A549 (cell line): ENCODE measurements at regions not wholly inside any gene's neighbourhood (a gene's known extent, or its start where the extent isn't known, plus 50 kb on each side); places are given as distances from the start of the nearest gene placed in this dataset.

Experiments
- ATAC-seq, 2 experiments: fragments of 200-7000 bp in 1 of 2; fragments of >200 bp in 1 of 2; cut with Nextera tagmentation in 1 of 2; cut with Tn5 transposase in 1 of 2; 3 replicates each; pipeline versions ENCODE4 v1.8.0 to v1.9.1; 2018 to 2020; ENCODE audit warnings: mild to moderate bottlenecking in 1 of 2, moderate library complexity in 1 of 2
- CTCF ChIA-PET: fragments of 300-600 bp; sonication (Branson Sonifier 250); formaldehyde crosslinking; extraction: SDS; loops from one replicate; lab custom pipeline; 2021; ENCODE audit warnings: antibody characterized with exemption, inconsistent platforms; lab: Yijun Ruan, JAX
- POLR2A ChIA-PET: fragments of 350-600 bp; formaldehyde crosslinking; extraction: SDS; loops from one replicate; lab custom pipeline; 2021; ENCODE audit warnings: antibody characterized with exemption, inconsistent platforms; lab: Yijun Ruan, JAX
- DNase-seq, 2 experiments: peaks; one replicate each; pipeline versions ENCODE4 v3.0.0 to v3.0.0-alpha.2; 2011 to 2016; ENCODE audit warnings: low read depth in 1 of 2, low spot score in 1 of 2
- FAIRE-seq: peaks from 2 replicates; lab custom pipeline; 2011; peaks lifted over from hg19 to GRCh38; lab: Jason Lieb, UNC
- H3K27ac ChIP-seq, 2 experiments: fragments of >200 bp; sonication (Bioruptor Twin); formaldehyde crosslinking; 3 replicates each; pipeline ENCODE4 v1.5.1; 2016 to 2017
- H3K4me1 ChIP-seq: fragments of >200 bp; sonication (Bioruptor Twin); formaldehyde crosslinking; 3 replicates; pipeline ENCODE4 v1.6.1; 2016
- H3K4me2 ChIP-seq: fragments of >200 bp; sonication (Bioruptor Twin); formaldehyde crosslinking; 3 replicates; pipeline ENCODE4 v1.6.1; 2016
- H3K4me3 ChIP-seq: fragments of >200 bp; sonication (Bioruptor Twin); formaldehyde crosslinking; 3 replicates; pipeline ENCODE4 v1.5.1; 2016
- H3K9me3 ChIP-seq: fragments of >200 bp; sonication (Bioruptor Twin); formaldehyde crosslinking; 3 replicates; pipeline ENCODE4 v1.6.1; 2016
- CBX2 ChIP-seq: fragments of 200-600 bp; sonication (generic); IDR thresholded peaks from 2 replicates; pipeline ENCODE4 v1.6.1; 2016; ENCODE audit warnings: low read depth, mild to moderate bottlenecking, borderline replicate concordance
- CBX8 ChIP-seq: fragments of 200-600 bp; sonication (generic); IDR thresholded peaks from 2 replicates; pipeline ENCODE4 v1.6.1; 2016
- CEBPB ChIP-seq, 2 experiments: fragments of >200 bp in 1 of 2; sonication (Bioruptor Twin) in 1 of 2; formaldehyde crosslinking in 1 of 2; IDR thresholded peaks; 2 replicates each; pipeline ENCODE4 v1.6.1; 2012 to 2016
- CHD2 ChIP-seq: fragments of 150-350 bp; IDR thresholded peaks from 2 replicates; pipeline ENCODE4 v1.6.1; 2014; ENCODE audit warnings: low read length; ENCODE audit not compliant: partially characterized antibody
- CHD4 ChIP-seq: fragments of 200-600 bp; sonication (generic); IDR thresholded peaks from 2 replicates; pipeline ENCODE4 v1.6.1; 2016; ENCODE audit warnings: antibody characterized with exemption, mild to moderate bottlenecking, borderline replicate concordance
- EHF ChIP-seq: fragments of 250-450 bp; sonication (Bioruptor Pico); IDR thresholded peaks from 2 replicates; pipeline ENCODE4 v1.5.0; 2020; ENCODE audit warnings: mild to moderate bottlenecking
- EHMT2 ChIP-seq: fragments of 200-600 bp; sonication (generic); IDR thresholded peaks from 2 replicates; pipeline ENCODE4 v1.6.1; 2016; ENCODE audit warnings: antibody characterized with exemption, low read depth, mild to moderate bottlenecking, moderate library complexity
- EP300 ChIP-seq, 2 experiments: fragments of >200 bp; sonication (Bioruptor Twin); formaldehyde crosslinking; IDR thresholded peaks; 2 replicates in 1 of 2; 3 replicates in 1 of 2; pipeline ENCODE4 v1.6.1; 2016 to 2017
- HEYL ChIP-seq: fragments of 250-450 bp; sonication (Bioruptor Pico); IDR thresholded peaks from 2 replicates; pipeline ENCODE4 v1.8.0; 2021; ENCODE audit warnings: mild to moderate bottlenecking, moderate library complexity
- HOXB13 ChIP-seq: fragments of 250-450 bp; sonication (Bioruptor Pico); IDR thresholded peaks from 2 replicates; pipeline ENCODE4 v1.5.0; 2020; ENCODE audit warnings: low read depth, mild to moderate bottlenecking, moderate library complexity
- KDM1A ChIP-seq: fragments of 200-600 bp; sonication (generic); IDR thresholded peaks from 2 replicates; pipeline ENCODE4 v1.6.1; 2016; ENCODE audit warnings: low read depth, mild to moderate bottlenecking
- KDM5A ChIP-seq: fragments of 200-600 bp; sonication (generic); IDR thresholded peaks from 2 replicates; pipeline ENCODE4 v1.6.1; 2016; ENCODE audit warnings: antibody characterized with exemption, mild to moderate bottlenecking
- MYC ChIP-seq: IDR thresholded peaks from 2 replicates; pipeline ENCODE4 v1.6.1; 2012; ENCODE audit warnings: mild to moderate bottlenecking, inconsistent platforms, low read length, improper control_type of control experiment, borderline replicate concordance
- NPAS2 ChIP-seq: fragments of 250-450 bp; sonication (Bioruptor Pico); IDR thresholded peaks from 2 replicates; pipeline ENCODE4 v1.8.0; 2022; ENCODE audit warnings: mild to moderate bottlenecking, moderate library complexity, borderline replicate concordance
- POLR2AphosphoS2 ChIP-seq: conservative IDR thresholded peaks from 2 replicates; pipeline ENCODE4 v1.6.1; 2012; ENCODE audit warnings: low read length, improper control_type of control experiment, inconsistent platforms
- RAD21 ChIP-seq, 2 experiments: fragments of >200 bp in 1 of 2; sonication (Bioruptor Twin) in 1 of 2; formaldehyde crosslinking in 1 of 2; IDR thresholded peaks in 1 of 2; conservative IDR thresholded peaks in 1 of 2; 2 replicates in 1 of 2; 3 replicates in 1 of 2; pipeline ENCODE4 v1.6.1; 2012 to 2018; ENCODE audit warnings: inconsistent platforms in 1 of 2
- RCOR1 ChIP-seq: fragments of 150-350 bp; IDR thresholded peaks from 2 replicates; pipeline ENCODE4 v1.6.1; 2014; ENCODE audit warnings: antibody characterized with exemption, low read length, low read depth
- TFCP2L1 ChIP-seq: fragments of 250-450 bp; sonication (Bioruptor Pico); IDR thresholded peaks from 2 replicates; pipeline ENCODE4 v1.5.0; 2021; ENCODE audit warnings: mild to moderate bottlenecking
- TP53 ChIP-seq: fragments of 250-450 bp; sonication (Bioruptor Pico); IDR thresholded peaks from 2 replicates; pipeline ENCODE4 v1.5.0; 2021; ENCODE audit warnings: mild to moderate bottlenecking, moderate library complexity
- ZC3H11A ChIP-seq: fragments of 450-650 bp; IDR thresholded peaks from 2 replicates; pipeline ENCODE4 v1.6.1; 2014; ENCODE audit warnings: antibody characterized with exemption, mild to moderate bottlenecking
- ZFP36 ChIP-seq: fragments of 450-650 bp; IDR thresholded peaks from 2 replicates; pipeline ENCODE4 v1.6.1; 2014; ENCODE audit warnings: borderline replicate concordance; ENCODE audit not compliant: partially characterized antibody
- ZSCAN20 ChIP-seq: fragments of 250-450 bp; sonication (Bioruptor Pico); IDR thresholded peaks from 2 replicates; pipeline ENCODE4 v1.8.0; 2022; ENCODE audit warnings: mild to moderate bottlenecking, moderate library complexity
- WGBS: methylation state at CpG from one replicate; pipeline ENCODE4 v1.1.6; 2017; ENCODE audit errors: missing lambda C conversion rate; 5-methylcytosine and 5-hydroxymethylcytosine counted together
- TF ChIP-seq, protein P1 (sequence below): fragments of 450-650 bp; IDR thresholded peaks from 2 replicates; pipeline ENCODE4 v1.6.1; 2014; ENCODE audit warnings: antibody characterized with exemption
- TF ChIP-seq, protein P2 (sequence below): fragments of >200 bp; sonication (Bioruptor Twin); formaldehyde crosslinking; IDR thresholded peaks from 3 replicates; pipeline ENCODE4 v1.6.1; 2016
- TF ChIP-seq, protein P3 (sequence below): fragments of 150-350 bp; IDR thresholded peaks from 2 replicates; pipeline ENCODE4 v1.6.1; 2014; ENCODE audit warnings: low read depth, mild to moderate bottlenecking, low read length
- TF ChIP-seq, protein P4 (sequence below): fragments of 250-450 bp; sonication (Bioruptor Pico); IDR thresholded peaks from 2 replicates; pipeline ENCODE4 v1.5.0; 2020; ENCODE audit warnings: low read depth, mild to moderate bottlenecking, moderate library complexity
- TF ChIP-seq, protein P5 (sequence below): fragments of >200 bp; sonication (Bioruptor Twin); formaldehyde crosslinking; IDR thresholded peaks from 2 replicates; pipeline ENCODE4 v1.6.1; 2016
- TF ChIP-seq, protein P6 (sequence below): fragments of 250-450 bp; sonication (Bioruptor Pico); IDR thresholded peaks from 2 replicates; pipeline ENCODE4 v1.5.0; 2021; ENCODE audit warnings: mild to moderate bottlenecking, moderate library complexity, borderline replicate concordance

DNA sequence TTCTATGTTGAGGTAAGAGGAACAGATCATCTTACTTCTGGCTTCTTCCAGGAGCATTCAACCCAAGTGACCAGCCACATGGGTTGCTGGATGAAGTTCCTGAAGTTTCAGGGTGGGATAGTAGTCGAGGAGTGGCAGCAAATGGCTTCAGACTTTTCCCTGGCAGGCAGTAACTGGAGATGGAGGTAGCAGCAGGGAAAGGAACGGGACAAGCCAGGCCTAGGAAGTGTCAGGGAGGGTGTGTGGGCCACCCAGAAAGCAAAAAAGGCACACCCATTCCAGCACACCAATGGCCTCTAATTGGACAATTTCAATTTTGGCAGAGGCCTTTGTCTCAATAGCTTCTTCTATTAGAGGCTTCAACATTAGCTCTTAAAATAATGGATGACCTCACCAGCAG, 498.6 kb upstream of the ATP11B start:
- CTCF ChIA-PET = no interaction called here
- no peak overlapping the region for H3K4me2 ChIP-seq
- H3K9me3 ChIP-seq = no peaks in the 10 kb centered on the region
- no peak for FAIRE-seq
- WGBS = 19% methylated on average over 2 of the region's 2 CpGs
- no peaks in the 10 kb centered on the region for H3K4me1 ChIP-seq
- ATAC-seq = no peak
- H3K4me3 ChIP-seq = no peak overlapping the region
- TF ChIP-seq EHF (CRISPR knock-in tag) (no peak), NPAS2 (CRISPR knock-in tag) (no peak), ZC3H11A (no peak), RCOR1 (no peak), ZFP36 (no peak)
- H3K27ac ChIP-seq = no peak overlapping the region
- POLR2A ChIA-PET = no interaction called here
- DNase-seq = no peak

DNA sequence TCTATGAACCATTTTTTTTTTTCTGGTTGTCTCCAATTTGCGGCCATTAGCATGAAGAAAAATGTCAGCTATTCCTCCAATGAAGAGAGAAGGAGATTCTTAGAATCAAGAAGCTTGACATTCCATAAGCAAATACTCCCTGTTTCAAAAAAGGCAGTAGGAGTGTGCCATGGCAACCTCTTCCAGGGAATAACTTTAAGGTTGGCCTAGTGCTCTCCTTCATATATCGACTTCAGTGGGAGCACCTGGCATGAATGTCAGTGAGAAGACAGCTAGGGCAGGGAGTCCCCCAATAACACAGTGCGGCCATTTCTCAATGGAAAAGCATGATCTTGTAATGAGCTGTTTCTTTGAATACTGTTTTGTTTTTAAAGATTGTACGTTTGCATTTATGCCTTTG, 493.0 kb upstream of the ATP11B start:
- H3K4me2 ChIP-seq = no peak overlapping the region
- no peak overlapping the region for H3K27ac ChIP-seq
- DNase-seq (no peak), ATAC-seq (no peak), FAIRE-seq (no peak)
- H3K4me1 ChIP-seq = no peaks in the 10 kb centered on the region
- WGBS = 53% methylated on average over 4 of the region's 4 CpGs
- no peak overlapping the region for H3K4me3 ChIP-seq
- CTCF ChIA-PET = no interaction called here
- H3K9me3 ChIP-seq = no peaks in the 10 kb centered on the region
- POLR2A ChIA-PET = no interaction called here
- no peak for TF ChIP-seq MYC
- TF ChIP-seq CHD2 = no peak
- TF ChIP-seq, protein P1, sequence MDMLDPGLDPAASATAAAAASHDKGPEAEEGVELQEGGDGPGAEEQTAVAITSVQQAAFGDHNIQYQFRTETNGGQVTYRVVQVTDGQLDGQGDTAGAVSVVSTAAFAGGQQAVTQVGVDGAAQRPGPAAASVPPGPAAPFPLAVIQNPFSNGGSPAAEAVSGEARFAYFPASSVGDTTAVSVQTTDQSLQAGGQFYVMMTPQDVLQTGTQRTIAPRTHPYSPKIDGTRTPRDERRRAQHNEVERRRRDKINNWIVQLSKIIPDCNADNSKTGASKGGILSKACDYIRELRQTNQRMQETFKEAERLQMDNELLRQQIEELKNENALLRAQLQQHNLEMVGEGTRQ = no peak
- no peak for TF ChIP-seq EP300 (IDR thresholded peaks at IDR 0.05)
- TF ChIP-seq EHMT2 = no peak
- TF ChIP-seq POLR2AphosphoS2 = no peak
- TF ChIP-seq KDM5A = no peak
- TF ChIP-seq, protein P2, sequence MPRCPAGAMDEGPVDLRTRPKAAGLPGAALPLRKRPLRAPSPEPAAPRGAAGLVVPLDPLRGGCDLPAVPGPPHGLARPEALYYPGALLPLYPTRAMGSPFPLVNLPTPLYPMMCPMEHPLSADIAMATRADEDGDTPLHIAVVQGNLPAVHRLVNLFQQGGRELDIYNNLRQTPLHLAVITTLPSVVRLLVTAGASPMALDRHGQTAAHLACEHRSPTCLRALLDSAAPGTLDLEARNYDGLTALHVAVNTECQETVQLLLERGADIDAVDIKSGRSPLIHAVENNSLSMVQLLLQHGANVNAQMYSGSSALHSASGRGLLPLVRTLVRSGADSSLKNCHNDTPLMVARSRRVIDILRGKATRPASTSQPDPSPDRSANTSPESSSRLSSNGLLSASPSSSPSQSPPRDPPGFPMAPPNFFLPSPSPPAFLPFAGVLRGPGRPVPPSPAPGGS = no peak
- no peak for TF ChIP-seq CBX2
- TF ChIP-seq, all 56 proteins: peak for 0

DNA sequence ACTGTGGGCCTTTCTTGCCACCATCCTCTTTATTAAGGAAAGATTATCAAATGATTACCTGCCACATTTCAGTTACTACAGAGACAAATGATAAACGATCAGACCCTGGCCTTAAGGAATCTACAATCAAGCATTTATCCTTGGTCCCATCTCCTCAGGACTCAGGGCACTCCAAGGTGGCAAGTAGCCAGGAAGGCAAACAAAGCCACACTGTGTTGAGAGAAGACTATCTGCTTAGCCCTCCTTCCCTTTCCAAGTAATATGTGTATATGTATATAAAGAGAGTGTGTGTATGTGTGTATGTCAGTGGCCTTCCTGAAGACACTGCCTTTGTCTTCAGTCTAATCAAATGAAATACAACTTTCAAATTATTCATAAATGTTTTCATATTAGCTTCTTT, 490.1 kb upstream of the ATP11B start:
- ChIA-PET CTCF (interaction anchor here (0.8 kb wide), 1 partner anchor 45 kb away, joined by 4 read pairs; no protein-coding TSS in a partner anchor), POLR2A (no interaction called here)
- no peak for ATAC-seq
- no peak overlapping the region for H3K27ac ChIP-seq
- H3K9me3 ChIP-seq = no peaks in the 10 kb centered on the region
- no peak for FAIRE-seq
- 0% methylated on average over 1 of the region's 1 CpG for WGBS
- no peak for DNase-seq
- H3K4me3 ChIP-seq = no peak overlapping the region
- H3K4me1 ChIP-seq = no peaks in the 10 kb centered on the region
- no peak overlapping the region for H3K4me2 ChIP-seq
- TF ChIP-seq HEYL (CRISPR knock-in tag) (no peak), EHF (CRISPR knock-in tag) (no peak), ZFP36 (no peak), HOXB13 (CRISPR knock-in tag) (no peak), TP53 (no peak), KDM1A (no peak), RAD21 (conservative IDR thresholded peaks at IDR 0.05 in 1 of 2, IDR thresholded peaks at IDR 0.05 in 1 of 2) (no peak), CEBPB (IDR thresholded peaks at IDR 0.05) (no peak), CBX8 (no peak), ZSCAN20 (CRISPR knock-in tag) (no peak), CHD4 (no peak), TFCP2L1 (no peak)
- TF ChIP-seq, protein P3, sequence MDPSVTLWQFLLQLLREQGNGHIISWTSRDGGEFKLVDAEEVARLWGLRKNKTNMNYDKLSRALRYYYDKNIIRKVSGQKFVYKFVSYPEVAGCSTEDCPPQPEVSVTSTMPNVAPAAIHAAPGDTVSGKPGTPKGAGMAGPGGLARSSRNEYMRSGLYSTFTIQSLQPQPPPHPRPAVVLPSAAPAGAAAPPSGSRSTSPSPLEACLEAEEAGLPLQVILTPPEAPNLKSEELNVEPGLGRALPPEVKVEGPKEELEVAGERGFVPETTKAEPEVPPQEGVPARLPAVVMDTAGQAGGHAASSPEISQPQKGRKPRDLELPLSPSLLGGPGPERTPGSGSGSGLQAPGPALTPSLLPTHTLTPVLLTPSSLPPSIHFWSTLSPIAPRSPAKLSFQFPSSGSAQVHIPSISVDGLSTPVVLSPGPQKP = no peak
- TF ChIP-seq, protein P4, sequence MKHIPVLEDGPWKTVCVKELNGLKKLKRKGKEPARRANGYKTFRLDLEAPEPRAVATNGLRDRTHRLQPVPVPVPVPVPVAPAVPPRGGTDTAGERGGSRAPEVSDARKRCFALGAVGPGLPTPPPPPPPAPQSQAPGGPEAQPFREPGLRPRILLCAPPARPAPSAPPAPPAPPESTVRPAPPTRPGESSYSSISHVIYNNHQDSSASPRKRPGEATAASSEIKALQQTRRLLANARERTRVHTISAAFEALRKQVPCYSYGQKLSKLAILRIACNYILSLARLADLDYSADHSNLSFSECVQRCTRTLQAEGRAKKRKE = no peak
- TF ChIP-seq, protein P5, sequence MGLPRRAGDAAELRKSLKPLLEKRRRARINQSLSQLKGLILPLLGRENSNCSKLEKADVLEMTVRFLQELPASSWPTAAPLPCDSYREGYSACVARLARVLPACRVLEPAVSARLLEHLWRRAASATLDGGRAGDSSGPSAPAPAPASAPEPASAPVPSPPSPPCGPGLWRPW = no peak
- TF ChIP-seq, protein P2 = no peak
- TF ChIP-seq, protein P6, sequence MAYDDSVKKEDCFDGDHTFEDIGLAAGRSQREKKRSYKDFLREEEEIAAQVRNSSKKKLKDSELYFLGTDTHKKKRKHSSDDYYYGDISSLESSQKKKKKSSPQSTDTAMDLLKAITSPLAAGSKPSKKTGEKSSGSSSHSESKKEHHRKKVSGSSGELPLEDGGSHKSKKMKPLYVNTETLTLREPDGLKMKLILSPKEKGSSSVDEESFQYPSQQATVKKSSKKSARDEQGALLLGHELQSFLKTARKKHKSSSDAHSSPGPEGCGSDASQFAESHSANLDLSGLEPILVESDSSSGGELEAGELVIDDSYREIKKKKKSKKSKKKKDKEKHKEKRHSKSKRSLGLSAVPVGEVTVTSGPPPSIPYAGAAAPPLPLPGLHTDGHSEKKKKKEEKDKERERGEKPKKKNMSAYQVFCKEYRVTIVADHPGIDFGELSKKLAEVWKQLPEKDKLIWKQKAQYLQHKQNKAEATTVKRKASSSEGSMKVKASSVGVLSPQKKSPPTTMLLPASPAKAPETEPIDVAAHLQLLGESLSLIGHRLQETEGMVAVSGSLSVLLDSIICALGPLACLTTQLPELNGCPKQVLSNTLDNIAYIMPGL (CRISPR knock-in tag) = no peak
